ENCODE measurements at regions not wholly inside any gene's neighbourhood (a gene's known extent, or its start where the extent isn't known, plus 50 kb on each side); places are given as distances from the start of the nearest gene placed in this dataset.
"Not testable (repeated sequence)": the region's sequence is repeated elsewhere in the genome, so short reads cannot be mapped to it uniquely, and the experiment has no call there.

DNA sequence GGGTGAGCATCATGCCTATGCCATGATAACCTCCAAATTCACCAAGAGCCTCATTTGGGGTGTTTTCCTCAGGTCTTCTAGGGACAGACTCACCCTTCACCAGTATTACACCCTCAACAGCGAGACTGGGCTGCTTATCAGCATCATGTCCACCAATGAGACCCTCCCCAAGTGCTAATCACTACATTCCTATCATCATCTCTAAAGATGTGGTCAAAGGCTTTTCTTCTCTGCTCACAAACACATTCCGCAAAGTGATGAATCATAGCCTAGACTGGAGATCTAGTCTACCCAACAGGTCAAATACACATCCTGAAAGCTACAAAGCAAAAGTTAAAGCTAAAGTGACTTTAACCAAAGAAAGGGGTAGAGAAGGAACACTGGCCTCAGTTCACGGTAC, 75.3 kb upstream of the C7orf33 start:
- FAIRE-seq, result no peak

DNA sequence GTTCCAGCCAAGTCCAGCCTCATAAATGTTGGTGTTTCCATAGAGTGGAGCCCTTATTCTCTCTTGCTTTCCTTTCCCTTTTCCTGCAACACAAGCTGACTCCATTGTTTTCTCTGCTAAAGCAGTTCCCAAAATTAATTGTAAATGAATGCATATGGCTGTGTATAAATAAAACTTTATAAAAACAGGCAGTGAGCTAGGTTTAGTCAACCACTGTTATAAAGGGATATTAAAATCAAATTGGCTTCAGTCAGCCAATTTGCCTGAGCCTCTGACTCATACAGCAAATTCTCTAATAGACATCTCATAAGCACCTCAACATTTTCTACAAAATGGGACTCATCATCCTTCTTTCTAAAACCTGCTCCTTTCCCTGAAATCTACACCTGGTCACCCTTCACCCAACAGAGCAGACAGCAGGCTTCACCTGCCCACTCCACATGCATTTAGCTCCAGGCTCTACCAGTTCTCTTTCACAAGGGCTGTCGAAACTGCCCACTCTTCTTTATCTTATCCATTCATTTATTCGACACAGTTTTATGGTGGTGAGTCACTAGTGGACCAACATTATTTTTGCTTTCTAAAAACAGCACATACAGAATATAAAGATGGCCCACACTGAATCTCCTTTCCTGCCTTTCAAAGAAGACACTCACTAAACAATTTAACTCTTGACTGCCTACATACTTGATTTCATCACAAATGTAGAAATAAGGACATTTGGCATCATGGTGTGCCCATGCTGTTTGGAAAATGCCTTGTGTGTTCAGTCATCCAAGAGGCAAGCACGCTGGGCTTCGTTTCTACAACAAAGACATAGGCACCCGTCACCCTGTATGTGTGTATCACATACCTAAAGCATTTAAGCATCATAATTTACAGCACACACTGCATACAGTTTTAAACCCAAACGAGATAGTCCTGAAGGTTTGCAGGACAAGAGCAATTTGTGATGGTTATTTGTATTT, 74.6 kb upstream of the C7orf33 start:
- no peak for FAIRE-seq

DNA sequence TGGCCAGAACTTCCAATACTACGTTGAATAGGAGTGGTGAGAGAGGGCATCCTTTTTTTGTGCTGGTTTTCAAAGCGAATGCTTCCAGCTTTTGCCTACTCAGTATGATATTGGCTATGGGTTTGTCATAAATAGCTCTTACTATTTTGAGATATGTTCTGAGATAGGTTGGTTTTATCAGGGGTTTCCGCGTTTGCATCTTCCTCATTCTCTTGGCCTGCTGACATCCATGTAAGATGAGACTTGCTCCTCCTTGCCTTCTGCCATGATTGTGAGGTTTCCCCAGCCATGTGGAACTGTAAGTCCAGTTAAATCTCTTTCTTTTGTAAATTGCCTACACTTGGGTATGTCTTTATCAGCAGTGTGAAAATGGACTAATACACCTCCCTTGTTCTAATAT, 71.2 kb upstream of the C7orf33 start:
- not testable (repeated sequence) for FAIRE-seq

DNA sequence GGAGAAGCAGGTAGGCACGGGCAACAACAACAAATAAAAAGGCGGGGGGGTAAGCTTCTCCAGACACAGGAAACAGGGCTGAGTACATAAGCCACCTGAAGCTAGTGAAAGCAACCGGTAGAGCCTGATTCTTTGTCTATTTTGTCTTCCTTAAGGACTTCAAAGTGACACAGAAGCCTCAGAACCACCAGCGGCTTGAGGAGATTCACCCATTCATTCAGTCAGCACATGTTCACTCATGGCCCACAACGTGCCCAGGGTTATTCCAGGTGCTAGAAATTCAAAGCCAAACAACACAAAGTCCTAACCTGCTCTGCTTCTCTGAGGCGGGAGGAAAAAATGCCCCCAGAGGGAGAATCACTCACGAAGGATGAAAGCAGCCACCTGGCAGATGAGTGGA, 69.3 kb upstream of the C7orf33 start:
- no peak for FAIRE-seq

DNA sequence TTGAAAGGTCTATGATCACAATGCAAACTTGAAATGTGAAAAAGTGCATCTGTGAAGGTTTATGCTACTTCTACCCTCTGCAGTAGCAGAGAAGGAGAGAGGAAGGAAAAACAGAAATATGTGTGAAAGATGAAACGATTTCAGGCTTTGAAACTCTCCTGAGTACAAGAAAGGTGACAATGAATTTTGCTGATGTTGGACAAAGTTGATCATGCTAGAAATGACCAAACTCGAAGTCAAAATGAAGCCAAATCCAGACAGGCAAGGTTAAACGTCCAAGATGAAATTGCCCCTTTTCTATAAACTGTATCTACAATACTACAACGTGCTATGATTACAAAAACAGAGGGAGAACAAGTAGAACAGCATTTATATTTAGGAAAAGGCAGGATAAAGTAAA, 67.0 kb upstream of the C7orf33 start:
- FAIRE-seq, result no peak

DNA sequence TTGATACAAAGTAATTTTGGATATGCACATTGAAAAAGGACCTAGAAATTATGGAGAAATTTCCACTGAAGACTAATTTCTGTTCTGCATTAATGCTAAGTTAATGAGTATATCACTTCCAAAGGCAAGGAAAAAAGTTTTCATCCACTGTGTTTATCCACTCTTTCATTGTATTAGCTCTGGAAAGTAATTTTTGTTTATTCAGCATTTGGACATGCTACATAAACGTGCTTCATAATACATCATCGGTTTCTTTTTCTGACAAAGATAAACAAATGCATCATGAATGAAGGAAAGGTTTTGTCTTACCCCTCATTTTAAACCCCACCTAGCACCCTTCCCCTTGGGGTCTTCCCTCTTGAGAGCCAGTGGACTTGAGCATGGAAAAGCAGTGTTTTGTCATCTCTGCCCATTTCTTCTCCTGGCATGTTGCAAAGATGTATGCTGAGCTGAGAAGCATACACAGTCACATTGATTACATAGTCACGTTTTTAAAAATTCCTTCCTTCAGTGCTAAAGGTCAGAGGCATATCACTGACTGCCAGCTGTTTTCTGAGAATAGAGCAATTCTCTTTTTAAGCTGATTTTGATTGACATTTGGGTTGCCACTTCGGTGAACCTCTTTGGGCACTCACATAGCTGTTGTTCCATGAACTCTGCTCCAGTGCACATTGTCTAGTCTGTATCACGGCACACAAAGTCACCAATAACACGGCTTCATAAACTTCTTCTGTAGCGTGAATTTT, 65.9 kb upstream of the C7orf33 start:
- no peak for FAIRE-seq

DNA sequence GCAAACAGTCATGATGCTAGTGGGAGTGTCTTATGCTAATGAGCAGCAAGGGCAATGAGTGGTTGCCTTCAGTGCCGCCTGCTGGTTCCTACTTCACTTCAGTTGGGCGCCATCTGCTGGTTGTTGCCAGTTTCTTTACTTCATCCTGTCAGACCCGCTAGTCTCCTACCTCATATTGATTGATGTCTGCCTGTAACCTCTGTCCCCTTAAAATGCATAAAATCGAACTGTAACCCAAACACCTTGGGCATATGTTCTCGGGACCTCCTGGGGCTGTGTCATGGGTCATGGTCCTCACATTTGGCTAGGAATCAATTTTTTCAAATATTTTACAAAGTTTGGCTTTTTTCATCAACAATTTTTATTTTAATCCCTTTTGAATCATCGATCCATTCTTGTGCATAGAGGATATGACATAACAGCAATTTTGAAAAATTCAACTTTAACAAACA, 62.8 kb upstream of the C7orf33 start:
- peak; percentile 89 for FAIRE-seq

DNA sequence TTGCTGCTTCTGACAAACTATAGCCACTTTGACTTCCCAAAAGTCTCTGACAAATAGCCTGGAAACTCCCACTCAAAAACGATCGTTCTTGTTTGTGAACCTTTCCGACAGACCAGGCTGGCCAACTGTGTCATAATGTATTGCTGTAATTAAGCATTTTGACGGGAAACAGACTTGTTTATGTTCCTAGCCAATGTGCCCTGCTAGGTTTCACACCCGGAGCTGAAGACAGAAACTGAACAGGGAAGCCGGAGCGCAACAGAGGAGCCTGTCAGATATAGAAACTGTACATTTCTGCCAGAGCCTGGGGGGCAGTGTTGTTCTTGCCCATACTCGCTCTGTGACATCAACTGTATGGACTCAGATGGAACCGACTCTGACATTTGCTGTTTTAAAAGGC, 55.3 kb upstream of the C7orf33 start:
- FAIRE-seq, result no peak

DNA sequence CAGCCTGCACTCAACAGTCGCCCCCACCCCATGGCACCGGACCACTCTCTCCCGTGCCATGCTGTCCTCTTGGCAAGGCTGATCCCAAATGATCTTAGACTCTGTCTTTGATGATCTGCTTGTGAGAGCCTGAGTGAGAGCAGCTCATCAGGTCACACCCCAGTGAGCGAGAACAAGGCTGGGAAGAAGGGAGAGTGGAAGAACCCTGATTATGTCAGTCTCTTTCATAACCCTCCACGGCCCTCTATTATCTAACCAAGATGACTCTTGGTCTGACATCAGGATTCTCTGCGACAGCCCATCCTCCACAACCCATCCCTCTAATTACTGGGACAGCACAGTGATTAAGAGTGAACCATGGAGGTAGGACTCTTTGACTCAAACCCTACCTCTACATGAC, 53.1 kb upstream of the C7orf33 start:
- no peak for FAIRE-seq

DNA sequence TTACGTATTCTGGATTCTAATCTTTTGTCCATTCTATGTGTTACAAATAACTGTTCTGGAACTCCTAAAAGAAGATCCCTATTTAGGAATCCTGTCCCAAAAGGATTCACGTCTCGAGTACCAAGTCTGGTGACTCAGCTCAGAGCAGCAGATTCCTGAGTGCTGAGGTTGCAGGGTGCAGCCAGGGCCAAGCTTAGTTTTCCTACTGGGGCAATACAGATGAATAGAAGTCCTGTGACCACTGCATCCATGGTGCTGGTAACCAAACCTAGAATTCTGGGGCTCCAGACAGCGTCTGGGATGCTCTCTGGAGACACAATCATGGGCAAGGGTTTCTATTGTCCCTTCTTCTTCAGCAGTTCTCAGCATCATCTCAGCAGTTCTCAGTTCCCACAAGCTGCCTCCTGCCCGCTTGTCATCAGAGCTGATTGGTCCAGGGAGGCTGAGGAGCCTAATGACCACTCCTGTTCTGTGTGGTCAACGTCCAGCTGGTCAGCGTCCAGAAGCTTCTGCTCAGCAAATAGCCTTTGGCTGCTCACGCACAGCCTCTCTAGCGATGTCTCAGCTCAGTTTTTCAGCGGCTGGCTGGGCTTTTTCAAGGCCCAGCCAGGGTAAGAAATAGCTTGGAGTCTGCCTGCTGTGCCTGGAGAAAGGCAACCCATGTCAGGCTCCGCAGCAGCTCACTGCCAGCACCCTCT, 50.4 kb upstream of the C7orf33 start:
- FAIRE-seq, result no peak

Measured in A204.1 (cell line).